HG02678 (cell line): ENCODE measurements at regions not wholly inside any gene's neighbourhood (a gene's known extent, or its start where the extent isn't known, plus 50 kb on each side); places are given as distances from the start of the nearest gene placed in this dataset.

Experiments used
- ATAC-seq: cut with Tn5 transposase; IDR thresholded peaks from one replicate; pipeline ENCODE4 v1.9.1; 2021; ENCODE audit warnings: mild to moderate bottlenecking, moderate library complexity; ENCODE audit not compliant: unreplicated experiment

DNA sequence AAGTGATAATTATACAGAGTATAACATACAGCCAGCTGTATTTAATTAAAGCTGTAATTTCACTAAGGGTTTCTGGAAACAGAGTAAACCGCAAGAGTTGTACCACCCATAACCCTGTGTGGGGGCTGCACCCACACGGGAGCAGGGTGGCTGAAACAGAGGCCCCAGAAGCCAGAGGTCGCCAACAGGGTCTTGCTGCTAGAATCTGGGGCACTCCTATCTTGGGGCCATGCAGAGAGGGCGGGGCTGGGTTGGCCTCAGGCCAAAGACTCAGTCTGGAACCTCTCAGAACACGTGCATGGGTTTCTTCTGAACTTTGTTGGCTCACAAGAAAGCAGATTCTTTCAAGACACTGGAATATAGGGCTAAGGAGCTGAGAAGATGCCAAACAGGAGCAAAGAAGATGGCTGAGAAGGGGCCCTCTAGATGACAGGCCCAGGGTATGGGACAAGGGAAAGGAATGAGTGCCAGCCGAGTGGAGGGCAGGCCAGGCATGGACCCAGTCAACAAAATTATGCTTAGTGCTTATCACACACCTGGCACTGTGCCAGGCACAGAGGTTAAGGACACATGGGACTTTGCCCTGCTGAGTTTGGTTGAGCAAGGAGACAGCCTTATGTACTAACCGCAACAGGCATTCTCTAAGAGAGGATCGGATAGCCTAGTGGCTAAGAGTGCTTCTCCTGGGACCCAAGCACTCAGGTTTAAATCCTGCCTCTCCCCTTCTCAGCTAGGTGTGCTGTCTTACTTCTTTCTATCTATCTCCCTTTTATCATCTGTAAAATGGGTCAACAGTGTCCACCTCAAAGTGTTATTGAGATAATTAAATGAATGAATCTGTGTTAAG, 96.6 kb upstream of the FOXP4 start:
- no peak for ATAC-seq

DNA sequence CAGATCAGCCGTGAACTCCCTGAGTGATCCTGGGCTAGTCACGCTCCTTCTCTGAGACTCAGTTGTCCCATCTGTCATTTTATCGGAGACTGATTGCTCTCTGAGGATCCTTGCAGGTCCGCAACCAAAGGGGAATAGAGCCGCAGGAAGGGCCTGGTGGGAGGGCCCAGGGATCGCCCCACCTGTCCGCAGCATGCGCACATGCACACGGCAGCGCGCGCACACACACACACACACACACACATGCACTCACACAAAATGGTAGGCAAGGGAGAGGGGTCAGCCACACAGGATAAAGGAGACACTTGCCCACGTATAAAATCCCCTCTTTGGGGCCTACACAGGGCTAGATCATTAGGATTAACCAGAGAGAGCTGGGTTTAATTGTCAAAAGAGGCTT, 95.6 kb upstream of the FOXP4 start:
- no peak for ATAC-seq

DNA sequence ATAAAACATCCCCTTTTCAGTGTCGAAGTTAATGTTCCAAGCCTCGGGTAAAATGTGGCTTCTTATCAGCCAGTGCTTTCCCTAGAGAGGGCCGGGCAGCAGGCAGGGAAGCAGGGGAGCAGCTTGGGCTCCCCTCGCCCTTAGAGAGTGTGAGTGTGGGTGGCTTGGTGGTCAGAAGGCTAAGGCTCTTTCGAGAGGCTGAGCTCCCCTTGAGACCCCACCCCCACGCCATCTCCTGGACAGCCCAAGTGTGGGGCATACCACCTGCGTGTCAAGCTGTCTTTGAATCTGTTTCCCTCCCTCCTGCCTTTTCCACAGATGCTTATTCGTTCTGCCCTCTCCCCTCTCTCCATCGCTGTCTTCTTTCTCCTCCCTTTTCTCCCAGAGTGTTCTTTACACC, 95.1 kb upstream of the FOXP4 start:
- no peak for ATAC-seq

DNA sequence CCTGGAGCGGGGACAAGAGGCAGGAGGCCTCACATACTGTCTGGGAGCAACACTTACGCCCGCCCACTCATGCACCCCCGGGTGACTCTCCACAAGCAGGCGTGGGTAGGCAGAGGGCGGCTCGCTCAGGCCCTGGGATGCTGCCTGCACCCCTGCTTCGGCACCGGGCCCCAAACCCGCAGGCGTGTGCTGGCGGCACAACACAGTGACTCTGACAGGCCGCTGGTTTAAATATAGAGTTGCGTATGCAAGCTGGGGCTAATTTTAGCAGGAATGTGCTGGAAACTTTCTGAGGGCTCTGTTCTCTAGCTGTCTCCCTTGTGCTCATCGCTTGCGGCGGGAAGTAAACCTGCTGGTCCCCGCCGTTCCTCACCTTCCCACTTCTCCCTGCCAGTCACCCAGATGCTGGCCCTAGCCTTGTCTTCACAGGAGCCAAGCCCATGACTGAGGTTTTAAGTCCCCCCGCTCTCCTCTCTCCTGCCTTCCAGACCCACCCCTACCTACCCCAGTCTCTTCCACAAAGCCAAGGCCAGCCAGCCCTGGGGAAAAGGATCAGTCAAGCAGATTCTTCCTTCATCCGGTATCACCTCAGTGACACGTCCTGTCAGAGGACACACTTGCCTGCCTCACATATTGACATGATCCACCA, 94.5 kb upstream of the FOXP4 start:
- ATAC-seq, result no peak

DNA sequence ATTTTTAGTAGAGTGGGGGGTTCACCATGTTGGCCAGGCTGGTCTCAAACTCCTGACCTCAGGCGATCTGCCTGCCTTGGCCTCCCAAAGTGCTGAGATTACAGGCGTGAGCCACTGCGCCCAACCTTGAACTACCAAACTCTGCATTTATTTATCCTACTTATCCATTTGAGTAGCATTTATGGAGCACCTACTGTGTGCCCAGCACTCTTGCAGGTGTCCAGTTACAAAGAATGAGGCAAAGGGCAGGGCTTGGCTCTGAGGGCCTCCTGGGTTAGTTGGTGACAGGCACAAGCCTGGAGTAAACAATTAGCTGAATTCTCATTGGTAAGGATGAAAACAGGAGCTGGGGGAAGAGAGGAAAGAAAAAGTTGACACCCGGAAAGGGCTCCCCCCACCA, 93.4 kb upstream of the FOXP4 start:
- no peak for ATAC-seq

DNA sequence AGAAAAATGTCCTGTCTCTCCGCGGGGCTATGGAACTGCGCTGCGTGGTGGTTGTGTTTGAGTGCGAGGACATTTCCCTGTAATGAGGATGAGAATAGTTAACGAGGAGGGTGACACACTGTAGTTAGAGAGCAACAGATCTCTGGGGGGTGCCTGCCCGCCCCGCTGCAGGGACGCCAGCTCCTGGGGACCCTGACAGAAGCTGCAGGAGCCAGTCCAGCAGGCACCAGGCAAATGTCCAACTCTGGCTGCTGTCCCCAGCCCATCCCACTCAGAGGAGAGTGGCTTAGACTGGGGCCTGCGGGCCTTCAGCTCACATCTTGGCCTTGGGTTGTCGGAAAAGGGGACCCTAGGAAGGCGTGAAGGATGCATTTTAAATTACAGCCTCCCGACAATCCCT, 92.9 kb upstream of the FOXP4 start:
- no peak for ATAC-seq

DNA sequence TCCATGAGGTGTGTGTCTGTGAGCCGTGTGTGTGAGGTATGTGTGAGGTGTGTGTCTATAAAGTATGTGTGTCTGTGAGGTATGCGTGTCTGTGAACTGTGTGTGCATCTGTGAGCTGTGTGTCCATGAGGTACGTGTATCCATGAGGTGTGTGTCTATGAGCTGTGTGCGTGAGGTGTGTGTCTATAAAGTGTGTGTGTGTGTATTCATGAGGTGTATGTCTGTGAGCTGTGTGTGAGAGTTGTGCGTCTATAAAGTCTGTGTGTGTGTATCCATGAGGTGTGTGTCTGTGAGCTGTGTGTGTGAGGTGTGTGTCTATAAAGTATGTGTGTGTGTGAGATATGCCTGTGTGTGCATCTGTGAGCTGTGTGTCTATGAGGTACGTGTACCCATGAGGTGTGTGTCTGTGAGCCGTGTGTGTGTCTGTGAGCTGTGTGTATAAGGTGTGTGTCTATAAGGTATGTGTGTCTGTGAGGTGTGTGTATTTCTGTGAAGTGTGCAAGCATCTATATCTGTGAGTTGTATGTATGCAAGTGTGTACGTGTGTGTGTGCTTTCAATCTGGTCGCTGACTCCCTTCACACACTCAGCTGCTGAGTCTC, 91.9 kb upstream of the FOXP4 start:
- ATAC-seq, result no peak

DNA sequence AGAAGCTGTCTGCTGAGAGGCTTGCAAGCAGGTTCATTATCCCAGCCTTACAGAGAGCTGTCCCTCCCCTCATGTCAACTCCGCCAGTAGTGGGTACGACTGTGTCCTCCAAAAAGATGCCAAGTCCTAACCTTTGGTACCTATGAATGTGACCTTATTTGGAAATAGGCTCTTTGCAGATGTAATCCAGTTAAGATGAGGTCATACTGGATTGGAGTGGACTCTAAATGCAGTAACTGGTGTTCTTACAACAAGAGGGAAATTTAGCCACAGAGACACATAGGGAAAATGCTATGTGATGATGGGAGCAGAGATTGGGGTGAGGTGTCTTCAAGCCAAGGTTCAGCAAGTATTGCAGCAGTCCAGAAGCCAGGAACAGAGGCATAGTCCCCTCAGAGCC, 90.8 kb upstream of the FOXP4 start:
- ATAC-seq, result no peak

DNA sequence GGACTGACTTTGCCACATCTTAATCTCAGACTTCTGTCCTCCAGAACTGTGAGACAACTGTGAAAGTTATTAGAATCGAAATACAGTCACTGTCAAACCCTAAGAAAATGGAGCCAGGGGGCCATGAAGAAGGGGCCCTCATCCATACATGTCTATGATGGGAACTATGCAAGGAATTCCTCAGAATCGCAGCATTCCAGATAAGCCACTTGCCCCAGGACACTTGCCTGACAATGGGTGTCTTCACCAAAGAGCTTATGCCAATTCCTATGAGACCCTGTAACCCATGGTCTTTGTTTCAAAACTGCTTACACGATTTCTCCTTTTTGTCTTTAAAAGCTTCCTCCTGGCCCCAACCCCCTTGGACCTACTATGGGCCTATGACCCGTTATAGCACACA, 90.4 kb upstream of the FOXP4 start:
- no peak for ATAC-seq

DNA sequence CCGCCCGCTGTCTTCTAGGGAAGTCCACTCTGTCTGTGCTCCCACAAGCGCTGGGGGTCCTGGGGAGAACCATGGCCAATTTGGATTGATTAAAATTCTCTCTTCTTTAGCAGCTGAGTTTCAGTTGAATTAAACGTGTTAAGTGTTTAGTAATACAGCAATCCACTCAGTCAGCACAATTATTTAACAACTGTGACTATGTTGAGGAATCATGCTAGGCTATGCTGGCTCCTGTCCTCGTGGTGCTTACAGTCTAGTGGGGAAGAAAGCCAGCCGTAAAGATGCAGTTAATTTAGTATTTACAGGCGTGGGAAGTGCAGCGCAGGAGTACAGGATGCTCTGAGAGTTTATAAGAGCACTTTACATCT, 88.9 kb upstream of the FOXP4 start:
- ATAC-seq, result no peak

DNA sequence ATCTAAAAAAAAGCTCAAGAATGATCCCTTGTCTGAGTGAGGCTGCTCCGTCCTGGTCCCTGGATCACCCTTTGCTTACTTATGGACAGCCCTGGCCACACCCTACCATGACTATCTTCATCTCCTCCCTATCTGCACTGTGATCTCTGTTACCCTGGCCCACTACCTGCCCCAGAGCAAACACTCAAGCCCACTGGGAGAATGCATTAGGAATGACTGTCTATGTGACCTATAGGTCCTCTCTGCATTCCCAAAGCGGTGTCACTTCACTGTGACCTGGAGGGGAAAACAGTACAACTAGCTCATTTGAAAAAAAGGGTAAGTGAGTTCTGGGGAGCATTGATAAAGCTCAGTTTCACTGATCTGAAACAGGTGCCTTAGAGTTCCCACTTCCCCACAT, 86.4 kb upstream of the FOXP4 start:
- ATAC-seq, result no peak

DNA sequence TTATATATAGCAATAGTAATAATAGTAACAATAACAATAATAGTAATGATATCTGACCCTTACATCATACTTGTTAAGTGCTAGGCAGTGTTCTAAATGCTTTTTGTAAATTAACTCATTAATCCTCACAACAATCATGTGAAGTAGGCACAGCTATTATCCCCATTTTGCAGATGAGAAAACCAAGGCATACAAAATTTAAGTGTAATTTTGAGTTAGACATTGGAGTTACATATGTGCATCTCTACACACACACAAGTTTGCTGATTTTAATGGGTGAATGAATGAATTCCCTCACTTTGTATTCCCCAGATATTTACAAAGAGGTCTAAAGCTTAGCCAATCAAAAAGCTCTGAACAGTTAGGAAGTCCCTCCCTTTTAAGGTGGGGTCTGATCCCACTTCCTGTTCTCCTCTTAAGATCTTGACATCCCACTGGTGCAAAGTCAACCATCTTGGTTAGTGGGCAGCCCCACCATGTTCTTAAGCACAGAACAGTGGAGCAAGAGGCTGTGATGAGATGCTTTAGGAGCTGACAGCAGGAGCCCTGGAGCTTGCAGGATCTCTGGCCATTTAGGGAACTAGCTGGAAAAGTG, 85.3 kb upstream of the FOXP4 start:
- no peak for ATAC-seq

DNA sequence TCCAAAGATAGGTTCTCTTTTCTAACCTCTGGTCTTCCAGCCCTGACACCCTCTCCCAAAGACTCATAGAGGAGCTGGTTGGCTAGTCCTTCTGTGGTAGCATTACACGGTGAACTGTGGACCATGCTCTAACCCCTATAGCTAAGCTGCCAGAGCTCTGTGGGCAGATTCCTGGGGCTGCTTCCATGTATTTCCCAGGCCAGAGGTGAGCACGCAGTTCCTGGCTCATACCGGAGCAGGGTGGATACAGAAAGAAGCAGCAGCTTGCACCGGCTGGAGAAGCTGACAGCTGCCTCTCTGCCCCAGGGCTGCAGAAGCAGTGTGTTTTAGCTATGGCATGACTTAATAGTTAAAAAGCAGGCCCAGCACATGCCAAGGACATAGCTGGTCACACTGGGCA, 84.1 kb upstream of the FOXP4 start:
- ATAC-seq, result no peak

DNA sequence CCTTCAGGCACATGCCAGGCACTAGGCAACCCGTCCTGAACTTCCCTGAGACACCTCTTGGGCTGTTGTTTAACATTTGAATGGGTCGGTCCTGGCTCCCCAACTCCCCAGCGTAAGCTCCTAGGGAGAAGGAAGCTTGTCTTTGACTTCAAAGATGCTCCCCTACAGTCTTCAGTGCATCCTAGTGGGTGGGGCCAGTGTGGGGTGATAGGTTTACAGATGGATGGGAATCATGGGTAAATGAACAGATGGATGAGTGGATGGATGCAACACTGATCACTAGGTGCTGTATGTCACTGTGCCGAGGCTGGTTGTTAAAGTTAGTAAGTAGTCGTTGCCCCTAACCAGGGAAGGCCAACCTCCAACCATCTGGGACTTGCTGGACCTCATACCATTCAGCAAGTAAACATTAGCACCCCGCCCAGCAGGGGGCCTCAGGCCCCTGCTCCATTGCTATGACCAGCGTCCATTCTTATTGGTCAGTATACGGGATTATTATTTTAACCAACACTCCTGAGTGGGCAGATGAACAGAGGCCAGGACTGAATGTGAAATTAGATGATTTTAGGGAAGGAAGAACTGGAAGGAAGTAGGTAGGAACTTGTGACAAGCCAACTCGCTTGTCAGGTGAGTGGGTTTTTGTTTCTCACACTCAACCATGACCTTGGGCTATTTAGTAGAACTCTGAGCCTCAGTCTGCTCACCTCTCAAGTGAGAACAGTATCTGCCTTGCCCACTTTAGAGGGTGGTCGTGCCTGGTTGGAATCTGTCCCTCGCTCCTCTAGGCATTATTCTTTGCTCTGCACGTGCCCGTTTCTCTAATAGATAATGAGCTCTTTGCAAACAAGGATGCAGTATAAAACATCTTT, 82.9 kb upstream of the FOXP4 start:
- ATAC-seq, result peak; percentile 57

DNA sequence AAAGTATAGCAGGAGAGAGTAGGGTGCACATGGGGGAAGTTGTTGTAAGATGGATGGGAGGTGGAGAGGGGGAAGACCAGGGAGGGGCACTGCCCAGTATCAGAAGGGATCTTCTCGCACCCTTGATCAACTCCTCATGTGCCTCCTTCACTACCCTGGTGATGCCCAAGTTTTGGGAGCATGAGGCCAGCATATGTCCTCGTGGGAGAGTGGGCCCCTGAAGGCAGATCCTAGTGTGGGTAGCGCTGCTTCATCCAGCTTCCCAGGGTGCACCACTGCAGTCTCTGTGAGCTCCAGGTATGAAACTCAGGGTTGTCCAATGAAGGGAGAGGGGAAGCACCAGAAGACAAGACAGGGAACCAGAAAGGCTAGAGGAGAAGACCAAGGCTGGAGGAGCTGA, 82.2 kb upstream of the FOXP4 start:
- no peak for ATAC-seq

DNA sequence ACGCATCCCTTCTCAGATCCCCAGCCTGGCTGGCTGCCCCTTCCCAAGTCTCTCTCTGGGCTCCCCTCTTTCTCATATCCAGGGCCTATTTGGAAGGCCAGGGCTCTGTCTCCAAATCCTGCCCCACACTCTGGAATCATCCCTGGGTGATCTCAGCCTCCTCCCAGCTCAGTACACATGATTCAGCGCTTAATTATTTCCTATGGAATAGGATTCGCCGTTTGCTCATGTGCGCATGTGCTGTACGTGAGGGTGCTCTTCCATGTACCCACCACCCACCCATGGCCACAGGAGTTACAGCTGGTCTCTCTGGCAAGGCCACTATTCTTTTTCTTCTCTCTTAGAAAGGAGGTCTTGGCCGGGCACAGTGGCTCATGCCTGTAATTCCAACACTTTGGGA, 81.7 kb upstream of the FOXP4 start:
- ATAC-seq, result no peak

DNA sequence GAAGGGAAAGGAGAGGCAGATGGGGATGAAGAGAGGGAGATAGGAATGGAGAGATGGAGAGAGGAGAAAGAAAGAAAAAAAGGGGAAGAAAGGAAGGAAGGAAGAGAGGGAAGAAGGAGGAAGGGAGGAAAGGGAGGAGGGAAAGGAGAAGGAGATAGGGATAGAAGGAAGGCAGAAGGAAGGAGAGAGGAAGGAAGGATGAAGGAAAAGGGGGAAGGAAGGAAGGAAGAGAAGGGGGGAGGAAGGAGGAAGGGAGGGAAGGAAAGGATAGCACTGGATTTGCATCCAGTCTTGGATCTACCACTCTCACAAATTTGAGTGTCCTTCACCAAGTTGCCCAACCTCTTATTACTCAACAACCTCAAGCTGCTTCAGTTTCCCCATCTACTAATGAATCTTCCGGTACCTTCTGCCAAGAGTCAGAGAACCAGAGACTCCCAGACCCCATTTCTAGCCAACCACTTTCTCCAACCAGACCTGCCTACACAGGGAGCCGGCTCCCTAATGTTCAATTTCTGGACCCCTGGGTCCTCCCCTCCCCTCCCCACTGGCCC, 79.7 kb upstream of the FOXP4 start:
- no peak for ATAC-seq

DNA sequence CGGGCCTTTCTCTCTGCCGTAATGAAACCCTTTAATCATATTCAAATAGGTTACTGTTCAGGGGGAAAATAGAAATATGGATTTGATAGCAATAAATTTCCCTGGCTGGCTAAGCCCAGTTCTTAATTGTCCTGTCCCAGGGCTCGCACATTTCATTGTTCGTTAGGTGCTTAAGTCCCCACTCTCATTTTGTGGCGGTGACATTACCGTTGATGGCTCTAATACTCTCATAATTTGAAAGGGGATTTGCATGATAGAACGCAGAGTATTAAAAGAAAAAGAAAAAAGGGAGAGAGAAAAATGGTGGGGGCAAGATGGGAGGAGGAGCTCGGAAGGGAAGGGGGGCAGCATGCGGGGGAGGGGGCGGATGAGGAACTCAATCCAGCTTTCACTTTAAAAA, 79.1 kb upstream of the FOXP4 start:
- no peak for ATAC-seq

DNA sequence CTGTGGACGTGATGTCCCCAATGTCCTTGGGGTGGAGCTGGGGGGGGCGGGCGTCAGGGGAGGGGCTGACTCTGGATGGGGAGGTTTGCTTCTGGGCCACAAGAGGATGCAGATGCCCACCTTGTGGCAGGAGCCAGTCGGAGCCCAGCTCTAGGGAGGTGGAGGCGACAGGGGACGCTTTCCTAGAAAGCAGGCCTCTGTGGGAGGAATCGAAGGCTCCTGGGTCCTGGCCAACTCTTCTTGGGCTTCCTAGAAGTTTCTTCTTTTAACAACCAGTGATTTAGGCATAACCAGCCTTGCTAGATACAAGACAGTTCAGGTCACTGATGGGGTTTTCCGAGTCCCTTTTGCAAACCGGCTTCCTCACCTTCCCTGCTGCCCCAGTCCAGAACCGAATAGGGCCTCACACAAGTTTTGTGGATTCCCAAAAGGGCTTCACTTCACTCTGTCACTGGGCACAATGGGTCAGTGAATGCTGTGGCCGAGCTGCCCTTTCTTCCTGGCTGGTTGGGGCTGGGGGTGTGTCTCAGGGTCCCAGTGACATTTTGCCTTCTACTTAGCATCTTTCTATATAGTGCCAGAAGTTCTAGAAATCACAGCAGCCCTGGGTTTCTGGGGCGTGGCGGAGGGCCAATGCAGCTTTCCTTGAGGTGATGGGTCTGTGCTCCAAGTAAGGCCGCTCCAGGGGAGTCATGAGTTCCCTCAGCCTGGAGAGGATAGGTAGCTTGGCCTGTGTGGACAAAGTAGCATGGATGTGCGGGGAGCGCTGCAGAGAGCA, 78.4 kb upstream of the FOXP4 start:
- ATAC-seq, result no peak
